Breast epithelium (tissue), 4 donors: ENCODE measurements at regions not wholly inside any gene's neighbourhood (a gene's known extent, or its start where the extent isn't known, plus 50 kb on each side); places are given as distances from the start of the nearest gene placed in this dataset.
"Not testable (repeated sequence)": the region's sequence is repeated elsewhere in the genome, so short reads cannot be mapped to it uniquely, and the experiment has no call there.

Source experiments
- DNase-seq, 2 donors: peaks; one replicate each; pipeline ENCODE4 v3.0.0-alpha.2; 2019; ENCODE audit warnings: low spot score in 2 of 2
- H3K27ac ChIP-seq, 2 donors: fragments of 200-600 bp; sonication (generic) in 1 of 2; one replicate each; pipeline ENCODE4 v1.5.1; 2016 to 2019; ENCODE audit warnings: mild to moderate bottlenecking in 1 of 2
- H3K27me3 ChIP-seq, 2 donors: fragments of 200-600 bp; sonication (generic) in 1 of 2; one replicate each; pipeline versions ENCODE4 v1.5.1 to v1.6.0; 2017 to 2019; ENCODE audit warnings: control low read depth in 1 of 2, mild to moderate bottlenecking in 1 of 2
- H3K36me3 ChIP-seq: fragments of 200-600 bp; one replicate; pipeline ENCODE4 v1.5.1; 2019
- H3K4me1 ChIP-seq, 2 donors: fragments of 200-600 bp; sonication (generic); one replicate each; pipeline ENCODE4 v1.5.1; 2016 to 2019; ENCODE audit warnings: control low read depth in 1 of 2
- H3K4me3 ChIP-seq, 3 donors: fragments of 200-600 bp; sonication (generic); 1 replicate in 2 of 3; 2 replicates in 1 of 3; pipeline ENCODE4 v1.5.1; 2016 to 2019; ENCODE audit warnings: mild to moderate bottlenecking in 3 of 3, moderate library complexity in 2 of 3
- H3K9me3 ChIP-seq, 2 donors: fragments of 200-600 bp; sonication (generic) in 1 of 2; one replicate each; pipeline ENCODE4 v1.5.1; 2016 to 2019; ENCODE audit warnings: control low read depth in 1 of 2
- CTCF ChIP-seq, 3 donors: fragments of 450-650 bp; IDR thresholded peaks; one replicate each; pipeline ENCODE4 v1.5.1; 2016 to 2017; ENCODE audit warnings: antibody characterized with exemption in 3 of 3, mild to moderate bottlenecking in 3 of 3, moderate library complexity in 3 of 3
- POLR2A ChIP-seq: fragments of 450-650 bp; IDR thresholded peaks from one replicate; pipeline ENCODE4 v1.6.1; 2016; ENCODE audit warnings: antibody characterized with exemption, mild to moderate bottlenecking, moderate library complexity
- POLR2AphosphoS5 ChIP-seq, 3 donors: sonication (generic); formaldehyde crosslinking; IDR thresholded peaks; one replicate each; pipeline ENCODE4 v1.6.1; 2017; ENCODE audit warnings: antibody characterized with exemption in 3 of 3
- intact Hi-C: fragments of 100-400 bp; cut with DNase I; formaldehyde crosslinking; loops from one replicate; pipeline ENCODE4 v1.15.1; 2023; ENCODE audit warnings: low total_unique reads

GRCh38 chr14:38384741-38385140, 128.8 kb upstream of the CLEC14A start:
- no peak for DNase-seq
- TF ChIP-seq POLR2A, result no peak
- TF ChIP-seq CTCF (IDR thresholded peaks at IDR 0.05), result no peak
- TF ChIP-seq POLR2AphosphoS5 (IDR thresholded peaks at IDR 0.05), result no peak
- no peak overlapping the region for H3K27ac ChIP-seq
- no peak overlapping the region for H3K4me3 ChIP-seq
- no peaks in the 10 kb centered on the region for H3K36me3 ChIP-seq
- H3K4me1 ChIP-seq, result no peaks in the 10 kb centered on the region
- no peaks in the 10 kb centered on the region for H3K9me3 ChIP-seq
- no peaks in the 10 kb centered on the region for H3K27me3 ChIP-seq
- intact Hi-C loops, result no loop called here

GRCh38 chr14:38367922-38368321, 112.0 kb upstream of the CLEC14A start:
- Histone ChIP-seq H3K27me3 (no peaks in the 10 kb centered on the region), H3K4me1 (no peaks in the 10 kb centered on the region), H3K9me3 (no peaks in the 10 kb centered on the region), H3K27ac (no peak overlapping the region), H3K4me3 (no peak overlapping the region), H3K36me3 (no peaks in the 10 kb centered on the region)
- TF ChIP-seq POLR2AphosphoS5 (IDR thresholded peaks at IDR 0.05) (no peak), POLR2A (no peak), CTCF (IDR thresholded peaks at IDR 0.05) (no peak)
- intact Hi-C loops, result no loop called here
- DNase-seq, result no peak

GRCh38 chr14:38366374-38366773, 110.5 kb upstream of the CLEC14A start:
- DNase-seq, result no peak
- Histone ChIP-seq H3K36me3 (peaks cover 3% of the 10 kb centered on the region), H3K27me3 (no peaks in the 10 kb centered on the region), H3K4me3 (no peak overlapping the region), H3K9me3 (no peaks in the 10 kb centered on the region), H3K4me1 (no peaks in the 10 kb centered on the region), H3K27ac (no peak overlapping the region)
- intact Hi-C loops, result no loop called here
- TF ChIP-seq POLR2A (no peak), POLR2AphosphoS5 (IDR thresholded peaks at IDR 0.05) (no peak), CTCF (IDR thresholded peaks at IDR 0.05) (no peak)

GRCh38 chr14:38363217-38363616, 107.3 kb upstream of the CLEC14A start:
- DNase-seq, result no peak
- intact Hi-C loops, result no loop called here
- Histone ChIP-seq H3K4me1 (no peaks in the 10 kb centered on the region), H3K27ac (no peak overlapping the region), H3K36me3 (peaks cover 3% of the 10 kb centered on the region), H3K9me3 (no peaks in the 10 kb centered on the region), H3K27me3 (no peaks in the 10 kb centered on the region), H3K4me3 (no peak overlapping the region)
- TF ChIP-seq POLR2A (no peak), POLR2AphosphoS5 (IDR thresholded peaks at IDR 0.05) (no peak)

- Histone ChIP-seq H3K27me3 (no peaks in the 10 kb centered on the region), H3K27ac (no peak overlapping the region), H3K4me1 (no peaks in the 10 kb centered on the region), H3K4me3 (no peak overlapping the region), H3K36me3 (peaks cover 2% of the 10 kb centered on the region), H3K9me3 (peaks cover 9 to 16% of the 10 kb centered on the region in 2 donors)
- no peak for TF ChIP-seq POLR2A
- TF ChIP-seq POLR2AphosphoS5 (IDR thresholded peaks at IDR 0.05), result no peak
- TF ChIP-seq CTCF (IDR thresholded peaks at IDR 0.05), result no peak
- intact Hi-C loops, result no loop called here
- DNase-seq, result no peak
These were observed 101.7 kb upstream of the CLEC14A start for GRCh38 chr14:38357557-38357956.

GRCh38 chr14:38355473-38355872, 99.6 kb upstream of the CLEC14A start:
- H3K27me3 ChIP-seq, H3K27ac ChIP-seq, H3K36me3 ChIP-seq, intact Hi-C loops, DNase-seq, H3K4me3 ChIP-seq, H3K4me1 ChIP-seq: not testable (repeated sequence)
- peaks cover 9 to 16% of the 10 kb centered on the region in 2 donors for H3K9me3 ChIP-seq
